Fibroblast of lung (primary cell): ENCODE measurements at regions not wholly inside any gene's neighbourhood (a gene's known extent, or its start where the extent isn't known, plus 50 kb on each side); places are given as distances from the start of the nearest gene placed in this dataset.

Experiments
- DNase-seq, 2 donors: peaks; one replicate each; pipeline versions ENCODE4 v3.0.0 to v3.0.0-alpha.2; 2010; ENCODE audit warnings: low read depth in 2 of 2
- H2AFZ ChIP-seq: 2 replicates; pipeline ENCODE4 v1.5.1; 2012; ENCODE audit warnings: low read length, control low read depth, inconsistent platforms
- H3K27ac ChIP-seq: 2 replicates; pipeline ENCODE4 v1.5.1; 2011; ENCODE audit warnings: low read length, control low read depth; ENCODE audit not compliant: insufficient read depth
- H3K27me3 ChIP-seq: 2 replicates; pipeline ENCODE4 v1.5.1; 2011; ENCODE audit warnings: mild to moderate bottlenecking, low read length; ENCODE audit not compliant: control insufficient read depth, insufficient read depth
- H3K36me3 ChIP-seq: 2 replicates; pipeline ENCODE4 v1.5.1; 2011; ENCODE audit warnings: low read length; ENCODE audit not compliant: control insufficient read depth, insufficient read depth
- H3K4me1 ChIP-seq: 2 replicates; pipeline ENCODE4 v1.5.1; 2011; ENCODE audit warnings: low read length; ENCODE audit not compliant: control insufficient read depth, insufficient read depth; ENCODE audit errors: extremely low read depth
- H3K4me2 ChIP-seq: 2 replicates; pipeline ENCODE4 v1.5.1; 2011; ENCODE audit warnings: low read length, control low read depth; ENCODE audit not compliant: insufficient read depth; ENCODE audit errors: extremely low read depth
- H3K4me3 ChIP-seq, 4 experiments: fragments of 200-600 bp in 1 of 4; sonication (generic) in 1 of 4; replicated peaks in 1 of 4; 2 replicates each; pipeline ENCODE4 v1.5.1; 2011 to 2016; ENCODE audit warnings: low read length in 4 of 4, low read depth in 3 of 4, mild to moderate bottlenecking in 3 of 4, control low read depth in 2 of 4, inconsistent platforms in 1 of 4, mixed read lengths in 1 of 4; ENCODE audit not compliant: insufficient read depth in 1 of 4; ENCODE audit errors: control extremely low read depth in 1 of 4
- H3K79me2 ChIP-seq: 2 replicates; pipeline ENCODE4 v1.5.1; 2012; ENCODE audit warnings: mild to moderate bottlenecking, low read length, inconsistent platforms; ENCODE audit not compliant: control insufficient read depth, insufficient read depth
- H3K9ac ChIP-seq: 2 replicates; pipeline ENCODE4 v1.5.1; 2011; ENCODE audit warnings: mild to moderate bottlenecking, low read length, control low read depth; ENCODE audit not compliant: insufficient read depth
- H3K9me3 ChIP-seq: 2 replicates; pipeline ENCODE4 v1.5.1; 2012; ENCODE audit warnings: low read depth, low read length; ENCODE audit not compliant: control insufficient read depth, insufficient read depth
- H4K20me1 ChIP-seq: 2 replicates; pipeline ENCODE4 v1.5.1; 2011; ENCODE audit warnings: low read length; ENCODE audit not compliant: control insufficient read depth, insufficient read depth; ENCODE audit errors: extremely low read depth
- EZH2 ChIP-seq: IDR thresholded peaks from 2 replicates; pipeline ENCODE4 v1.5.1; 2012; ENCODE audit warnings: low read length, control low read depth, mild to moderate bottlenecking; ENCODE audit errors: missing control alignments
- TF ChIP-seq, protein P1 (sequence below), 2 donors: IDR thresholded peaks in 1 of 2; conservative IDR thresholded peaks in 1 of 2; 1 replicate in 1 of 2; 2 replicates in 1 of 2; pipeline ENCODE4 v1.5.1; 2011 to 2012; ENCODE audit warnings: low read length in 2 of 2, control low read depth in 1 of 2, inconsistent platforms in 1 of 2, low read depth in 1 of 2, mild to moderate bottlenecking in 1 of 2

GRCh38 chr4:79049840-79050540, 110.8 kb upstream of the PAQR3 start:
- no peaks in the 10 kb centered on the region for H3K9me3 ChIP-seq
- no peak overlapping the region for H3K4me2 ChIP-seq
- H3K27ac ChIP-seq, result no peak overlapping the region
- no peaks in the 10 kb centered on the region for H4K20me1 ChIP-seq
- H3K4me3 ChIP-seq, result peak overlapping the region in 1 of 4 experiments; percentile 6
- H3K79me2 ChIP-seq, result no peaks in the 10 kb centered on the region
- no peaks in the 10 kb centered on the region for H3K4me1 ChIP-seq
- no peaks in the 10 kb centered on the region for H3K27me3 ChIP-seq
- no peak for TF ChIP-seq EZH2
- TF ChIP-seq, protein P1, sequence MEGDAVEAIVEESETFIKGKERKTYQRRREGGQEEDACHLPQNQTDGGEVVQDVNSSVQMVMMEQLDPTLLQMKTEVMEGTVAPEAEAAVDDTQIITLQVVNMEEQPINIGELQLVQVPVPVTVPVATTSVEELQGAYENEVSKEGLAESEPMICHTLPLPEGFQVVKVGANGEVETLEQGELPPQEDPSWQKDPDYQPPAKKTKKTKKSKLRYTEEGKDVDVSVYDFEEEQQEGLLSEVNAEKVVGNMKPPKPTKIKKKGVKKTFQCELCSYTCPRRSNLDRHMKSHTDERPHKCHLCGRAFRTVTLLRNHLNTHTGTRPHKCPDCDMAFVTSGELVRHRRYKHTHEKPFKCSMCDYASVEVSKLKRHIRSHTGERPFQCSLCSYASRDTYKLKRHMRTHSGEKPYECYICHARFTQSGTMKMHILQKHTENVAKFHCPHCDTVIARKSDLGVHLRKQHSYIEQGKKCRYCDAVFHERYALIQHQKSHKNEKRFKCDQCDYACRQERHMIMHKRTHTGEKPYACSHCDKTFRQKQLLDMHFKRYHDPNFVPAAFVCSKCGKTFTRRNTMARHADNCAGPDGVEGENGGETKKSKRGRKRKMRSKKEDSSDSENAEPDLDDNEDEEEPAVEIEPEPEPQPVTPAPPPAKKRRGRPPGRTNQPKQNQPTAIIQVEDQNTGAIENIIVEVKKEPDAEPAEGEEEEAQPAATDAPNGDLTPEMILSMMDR (conservative IDR thresholded peaks at IDR 0.05 in 1 of 2, IDR thresholded peaks at IDR 0.05 in 1 of 2; ENCODE audit: low read depth in 1 of 2, low read length in 2 of 2), result no peak
- H3K9ac ChIP-seq, result no peak overlapping the region
- no peaks in the 10 kb centered on the region for H3K36me3 ChIP-seq
- no peak for DNase-seq
- no peak overlapping the region for H2AFZ ChIP-seq

DNA sequence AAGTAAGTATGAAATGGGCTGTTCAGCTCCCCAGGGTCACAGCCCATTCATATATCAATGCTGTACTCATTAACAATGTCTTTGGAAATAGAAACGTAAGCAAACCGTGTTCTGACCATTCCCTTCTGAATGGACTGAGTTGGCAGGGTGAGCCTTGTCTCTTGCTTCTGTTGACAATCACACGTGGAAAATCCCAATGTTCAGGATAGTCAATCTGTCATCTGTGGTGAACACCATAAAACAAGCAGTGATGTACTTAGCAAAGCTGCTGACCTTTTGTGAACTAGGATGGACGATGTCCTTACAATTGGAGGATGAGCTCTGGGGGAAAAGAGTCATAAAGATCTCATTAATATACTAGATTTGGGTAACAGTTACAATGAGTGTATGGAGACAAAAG, 109.6 kb upstream of the PAQR3 start:
- no peak for DNase-seq
- Histone ChIP-seq H3K4me2 (no peak overlapping the region), H3K27ac (no peak overlapping the region), H3K36me3 (no peaks in the 10 kb centered on the region), H3K4me3 (no peak overlapping the region), H4K20me1 (no peaks in the 10 kb centered on the region), H3K27me3 (no peaks in the 10 kb centered on the region), H3K79me2 (no peaks in the 10 kb centered on the region), H3K9me3 (no peaks in the 10 kb centered on the region), H3K4me1 (no peaks in the 10 kb centered on the region), H3K9ac (no peak overlapping the region), H2AFZ (no peak overlapping the region)
- no peak for TF ChIP-seq EZH2
- TF ChIP-seq, protein P1 (conservative IDR thresholded peaks at IDR 0.05 in 1 of 2, IDR thresholded peaks at IDR 0.05 in 1 of 2; ENCODE audit: low read depth in 1 of 2, low read length in 2 of 2), result no peak

DNA sequence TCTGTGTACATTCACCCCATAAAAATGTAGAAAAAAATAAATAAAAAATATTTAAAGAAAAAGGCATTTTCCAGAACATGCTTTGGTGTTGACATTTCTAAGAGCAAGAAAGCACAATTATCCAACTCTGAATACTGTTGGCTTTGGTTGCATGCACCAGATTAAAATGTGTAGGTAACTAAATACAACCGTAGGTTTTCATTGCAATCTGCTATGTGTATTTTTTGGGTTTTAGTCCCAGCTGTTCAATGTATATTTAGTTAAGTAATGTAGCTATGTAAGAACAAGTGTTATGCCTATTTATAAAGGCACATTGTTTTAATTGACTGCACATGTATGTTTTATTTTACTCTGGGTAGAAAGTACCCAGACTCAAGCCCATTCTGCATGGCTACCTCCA, 108.1 kb upstream of the PAQR3 start:
- no peaks in the 10 kb centered on the region for H3K79me2 ChIP-seq
- no peak overlapping the region for H2AFZ ChIP-seq
- no peaks in the 10 kb centered on the region for H3K4me1 ChIP-seq
- H3K9me3 ChIP-seq, result no peaks in the 10 kb centered on the region
- H3K27ac ChIP-seq, result no peak overlapping the region
- H3K36me3 ChIP-seq, result no peaks in the 10 kb centered on the region
- H4K20me1 ChIP-seq, result no peaks in the 10 kb centered on the region
- H3K4me2 ChIP-seq, result no peak overlapping the region
- no peak overlapping the region for H3K9ac ChIP-seq
- no peaks in the 10 kb centered on the region for H3K27me3 ChIP-seq
- no peak overlapping the region for H3K4me3 ChIP-seq
- no peak for DNase-seq
- no peak for TF ChIP-seq EZH2
